Fibroblast of mammary gland (primary cell): ENCODE measurements at regions not wholly inside any gene's neighbourhood (a gene's known extent, or its start where the extent isn't known, plus 50 kb on each side); places are given as distances from the start of the nearest gene placed in this dataset.

Experiments used
- DNase-seq: peaks from one replicate; pipeline ENCODE4 v3.0.0-alpha.2; 2010; ENCODE audit warnings: low read depth
- H3K4me3 ChIP-seq: 2 replicates; pipeline ENCODE4 v1.5.1; 2011; ENCODE audit warnings: low read depth, mild to moderate bottlenecking, low read length, moderate library complexity; ENCODE audit not compliant: control insufficient read depth
- CTCF ChIP-seq: conservative IDR thresholded peaks from 2 replicates; pipeline ENCODE4 v1.5.1; 2011; ENCODE audit warnings: low read depth, low read length, inconsistent platforms; ENCODE audit not compliant: control insufficient read depth, insufficient read depth

GRCh38 chr12:86799616-86800015 lies 543.4 kb upstream of the MGAT4C start:
- no peak overlapping the region for H3K4me3 ChIP-seq
- TF ChIP-seq CTCF, result no peak
- DNase-seq, result no peak

GRCh38 chr12:86796550-86796949 lies 540.4 kb upstream of the MGAT4C start:
- TF ChIP-seq CTCF, result no peak
- no peak for DNase-seq
- H3K4me3 ChIP-seq, result no peak overlapping the region

GRCh38 chr12:86788661-86789060 lies 532.5 kb upstream of the MGAT4C start:
- TF ChIP-seq CTCF, result no peak
- no peak overlapping the region for H3K4me3 ChIP-seq

GRCh38 chr12:86787419-86787818 lies 531.2 kb upstream of the MGAT4C start:
- DNase-seq, result no peak
- no peak overlapping the region for H3K4me3 ChIP-seq
- no peak for TF ChIP-seq CTCF

More at GRCh38 chr12:86788661-86789060, 532.5 kb upstream of the MGAT4C start:
- DNase-seq, result no peak

- no peak for DNase-seq
- no peak for TF ChIP-seq CTCF
- H3K4me3 ChIP-seq, result no peak overlapping the region
Observed at GRCh38 chr12:86777325-86777724, 521.1 kb upstream of the MGAT4C start.

GRCh38 chr12:86774841-86775388 lies 518.7 kb upstream of the MGAT4C start:
- no peak for TF ChIP-seq CTCF
- DNase-seq, result peak; percentile 31
- H3K4me3 ChIP-seq, result no peak overlapping the region

GRCh38 chr12:86772696-86773095 lies 516.5 kb upstream of the MGAT4C start:
- TF ChIP-seq CTCF, result no peak
- DNase-seq, result peak; percentile 43
- H3K4me3 ChIP-seq, result no peak overlapping the region
